HUES6 (cell line): ENCODE measurements at regions not wholly inside any gene's neighbourhood (a gene's known extent, or its start where the extent isn't known, plus 50 kb on each side); places are given as distances from the start of the nearest gene placed in this dataset.
"Not testable (repeated sequence)": the region's sequence is repeated elsewhere in the genome, so short reads cannot be mapped to it uniquely, and the experiment has no call there.

ENCODE experiments used
- H3K27ac ChIP-seq: 2 replicates; pipeline ENCODE4 v1.7.0; 2013; ENCODE audit warnings: low read depth, mild to moderate bottlenecking, low read length, inconsistent platforms
- H3K27me3 ChIP-seq: 2 replicates; pipeline ENCODE4 v1.6.1; 2013; ENCODE audit warnings: low read length; ENCODE audit not compliant: control insufficient read depth, insufficient read depth
- H3K36me3 ChIP-seq: 2 replicates; pipeline ENCODE4 v1.6.1; 2013; ENCODE audit warnings: low read length; ENCODE audit not compliant: control insufficient read depth, insufficient read depth
- H3K4me1 ChIP-seq: 2 replicates; pipeline ENCODE4 v1.6.1; 2013; ENCODE audit warnings: low read length; ENCODE audit not compliant: control insufficient read depth, insufficient read depth
- H3K4me3 ChIP-seq: 2 replicates; pipeline ENCODE4 v1.5.1; 2013; ENCODE audit warnings: low read depth, low read length
- H3K9ac ChIP-seq: one replicate; pipeline ENCODE4 v1.6.1; 2013; ENCODE audit warnings: mild to moderate bottlenecking, low read length
- H3K9me3 ChIP-seq: 2 replicates; pipeline ENCODE4 v1.6.1; 2013; ENCODE audit warnings: low read depth, low read length; ENCODE audit not compliant: control insufficient read depth, insufficient read depth

- Histone ChIP-seq H3K36me3 (no peaks in the 10 kb centered on the region), H3K4me1 (no peaks in the 10 kb centered on the region), H3K4me3 (no peak overlapping the region), H3K9ac (no peak overlapping the region), H3K9me3 (peaks cover 19% of the 10 kb centered on the region), H3K27ac (no peak overlapping the region), H3K27me3 (no peaks in the 10 kb centered on the region)
Measured at GRCh38 chr6:144397141-144397540, 112.0 kb downstream of the UTRN start.

GRCh38 chr6:144400321-144400720, 115.2 kb downstream of the UTRN start:
- Histone ChIP-seq H3K9me3 (peaks cover 19% of the 10 kb centered on the region), H3K27ac (no peak overlapping the region), H3K4me3 (no peak overlapping the region), H3K4me1 (no peaks in the 10 kb centered on the region), H3K27me3 (no peaks in the 10 kb centered on the region), H3K36me3 (no peaks in the 10 kb centered on the region), H3K9ac (no peak overlapping the region)

GRCh38 chr6:144401736-144402733, 116.9 kb downstream of the UTRN start:
- no peaks in the 10 kb centered on the region for H3K36me3 ChIP-seq
- no peak overlapping the region for H3K9ac ChIP-seq
- H3K4me3 ChIP-seq = no peak overlapping the region
- H3K9me3 ChIP-seq = peaks cover 16% of the 10 kb centered on the region
- H3K27ac ChIP-seq = no peak overlapping the region
- H3K27me3 ChIP-seq = no peaks in the 10 kb centered on the region
- no peaks in the 10 kb centered on the region for H3K4me1 ChIP-seq

DNA sequence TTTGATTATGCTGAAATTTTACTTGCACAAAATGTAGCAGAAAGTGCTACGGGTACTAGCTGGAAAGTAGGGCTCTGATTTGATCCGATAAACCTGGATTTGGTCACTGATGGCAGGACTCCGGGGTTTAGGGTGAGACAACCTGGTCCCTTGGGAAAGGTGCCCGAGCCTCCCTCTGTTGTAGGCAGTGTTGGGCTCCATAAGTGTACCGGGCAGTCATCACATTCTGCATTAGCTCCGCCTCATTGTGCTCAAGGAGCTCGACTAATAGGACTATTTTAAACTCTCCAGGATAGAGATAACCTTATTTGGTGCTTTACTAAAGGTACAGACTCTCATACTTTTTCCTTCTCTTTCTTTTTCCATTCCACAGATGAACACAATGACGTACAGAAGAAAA, 117.6 kb downstream of the UTRN start:
- no peaks in the 10 kb centered on the region for H3K4me1 ChIP-seq
- H3K9ac ChIP-seq = no peak overlapping the region
- no peaks in the 10 kb centered on the region for H3K27me3 ChIP-seq
- H3K36me3 ChIP-seq = no peaks in the 10 kb centered on the region
- peaks cover 8% of the 10 kb centered on the region for H3K9me3 ChIP-seq
- no peak overlapping the region for H3K4me3 ChIP-seq
- no peak overlapping the region for H3K27ac ChIP-seq

DNA sequence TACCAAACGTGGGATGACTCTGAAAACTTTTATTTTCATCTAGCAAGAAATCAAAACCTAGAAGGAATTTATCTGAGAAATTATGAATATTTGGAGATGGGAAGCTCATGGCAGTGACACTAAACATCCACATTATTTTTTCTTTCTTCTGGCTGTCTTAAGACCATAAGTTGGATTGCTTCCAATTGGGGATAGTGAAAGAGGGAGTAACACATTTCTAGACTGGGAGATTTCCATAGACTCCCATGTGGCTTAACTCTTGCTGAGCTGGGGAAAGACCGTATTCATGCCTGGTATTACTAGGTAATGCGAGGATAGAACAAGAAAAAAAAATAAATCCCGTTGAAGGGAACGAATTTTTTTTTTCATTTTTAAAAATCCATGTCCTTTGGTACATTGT, 120.0 kb downstream of the UTRN start:
- Histone ChIP-seq H3K27ac (no peak overlapping the region; the same call in 1 of the 2 replicates), H3K9ac (no peak overlapping the region), H3K4me1 (0 out of 2 replicates have a peak, but pooled peaks cover 4% of the 10 kb centered on the region), H3K36me3 (no peaks in the 10 kb centered on the region), H3K27me3 (no peaks in the 10 kb centered on the region), H3K9me3 (no peaks in the 10 kb centered on the region), H3K4me3 (no peak overlapping the region)

DNA sequence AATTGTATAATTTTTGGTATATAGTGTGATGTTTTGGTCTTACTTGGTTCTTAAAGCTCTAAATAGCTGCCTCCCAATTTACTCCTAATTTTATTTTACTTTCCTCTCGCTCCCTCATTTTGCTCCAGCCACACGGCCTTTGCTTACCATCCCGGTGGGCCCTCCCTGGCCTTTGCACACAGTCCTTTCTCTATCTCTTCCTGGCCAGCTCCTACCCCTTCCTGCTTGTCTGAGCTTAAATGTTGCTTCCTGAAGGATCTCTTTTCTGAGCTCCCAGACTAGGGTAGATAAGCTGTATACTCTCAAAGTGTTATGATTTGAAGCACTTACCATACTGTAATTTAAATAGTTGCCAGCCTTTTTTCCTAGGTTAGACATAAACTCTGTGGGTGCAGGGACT, 121.7 kb downstream of the UTRN start:
- Histone ChIP-seq H3K27ac (no peak overlapping the region), H3K4me3 (no peak overlapping the region), H3K27me3 (no peaks in the 10 kb centered on the region), H3K9me3 (no peaks in the 10 kb centered on the region), H3K9ac (no peak overlapping the region), H3K36me3 (no peaks in the 10 kb centered on the region), H3K4me1 (0 out of 2 replicates have a peak, but pooled peaks cover 4% of the 10 kb centered on the region)

GRCh38 chr6:144408161-144408560, 123.0 kb downstream of the UTRN start:
- H3K4me3 ChIP-seq = no peak overlapping the region
- H3K4me1 ChIP-seq = 0 out of 2 replicates have a peak, but pooled peaks cover 4% of the 10 kb centered on the region
- H3K27ac ChIP-seq = no peak overlapping the region
- no peaks in the 10 kb centered on the region for H3K9me3 ChIP-seq
- no peaks in the 10 kb centered on the region for H3K36me3 ChIP-seq
- H3K9ac ChIP-seq = no peak overlapping the region
- no peaks in the 10 kb centered on the region for H3K27me3 ChIP-seq

GRCh38 chr6:144410059-144410458, 124.9 kb downstream of the UTRN start:
- H3K27ac ChIP-seq = no peak overlapping the region
- no peak overlapping the region for H3K9ac ChIP-seq
- H3K4me3 ChIP-seq = no peak overlapping the region
- 0 out of 2 replicates have a peak, but pooled peaks cover 4% of the 10 kb centered on the region for H3K4me1 ChIP-seq
- H3K9me3 ChIP-seq = no peaks in the 10 kb centered on the region
- no peaks in the 10 kb centered on the region for H3K36me3 ChIP-seq
- H3K27me3 ChIP-seq = no peaks in the 10 kb centered on the region

GRCh38 chr6:144410574-144410973, 125.4 kb downstream of the UTRN start:
- not testable (repeated sequence) for H3K36me3 ChIP-seq, H3K9me3 ChIP-seq, H3K27me3 ChIP-seq, H3K4me1 ChIP-seq, H3K27ac ChIP-seq, H3K9ac ChIP-seq, H3K4me3 ChIP-seq

DNA sequence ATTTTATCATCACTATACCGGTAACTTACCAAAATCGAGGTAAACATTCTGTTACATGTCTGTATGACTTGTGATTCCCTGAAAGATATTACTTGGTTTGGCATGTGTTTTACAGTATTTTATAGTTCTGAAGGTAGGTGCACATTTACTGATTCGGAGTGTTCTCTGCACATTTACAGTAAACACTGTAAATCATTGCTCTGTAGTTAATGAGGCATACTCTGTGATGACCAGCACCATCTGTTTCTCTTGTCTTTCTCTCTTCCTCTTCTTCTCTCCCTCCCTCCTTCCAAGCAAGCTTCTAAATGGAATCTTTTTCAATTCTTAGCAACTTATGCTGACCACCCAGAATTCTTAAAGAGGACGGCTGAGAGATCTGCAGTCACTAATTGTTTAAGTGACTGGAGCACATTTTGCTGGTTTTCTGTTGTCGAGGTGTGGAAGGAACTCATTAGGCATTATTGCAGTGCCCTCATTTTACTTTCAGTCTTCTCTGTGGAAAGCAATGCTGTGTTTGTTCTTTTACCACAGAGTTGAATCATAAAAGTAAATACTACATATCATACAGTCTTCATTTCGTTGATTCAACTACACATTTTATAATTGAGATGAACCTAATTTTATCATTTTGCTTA, 126.5 kb downstream of the UTRN start:
- Histone ChIP-seq H3K4me1 (0 out of 2 replicates have a peak, but pooled peaks cover 4% of the 10 kb centered on the region), H3K36me3 (no peaks in the 10 kb centered on the region), H3K9me3 (no peaks in the 10 kb centered on the region), H3K27me3 (no peaks in the 10 kb centered on the region), H3K9ac (no peak overlapping the region), H3K27ac (no peak overlapping the region), H3K4me3 (no peak overlapping the region)

- Histone ChIP-seq H3K36me3 (no peaks in the 10 kb centered on the region), H3K4me3 (no peak overlapping the region), H3K27me3 (no peaks in the 10 kb centered on the region), H3K9me3 (no peaks in the 10 kb centered on the region), H3K27ac (no peak overlapping the region), H3K9ac (no peak overlapping the region), H3K4me1 (no peaks in the 10 kb centered on the region)
Measured at GRCh38 chr6:144413418-144413817, 128.3 kb downstream of the UTRN start.
